ENCODE measurements at regions not wholly inside any gene's neighbourhood (a gene's known extent, or its start where the extent isn't known, plus 50 kb on each side); places are given as distances from the start of the nearest gene placed in this dataset.
"Not testable (repeated sequence)": the region's sequence is repeated elsewhere in the genome, so short reads cannot be mapped to it uniquely, and the experiment has no call there.

DNA sequence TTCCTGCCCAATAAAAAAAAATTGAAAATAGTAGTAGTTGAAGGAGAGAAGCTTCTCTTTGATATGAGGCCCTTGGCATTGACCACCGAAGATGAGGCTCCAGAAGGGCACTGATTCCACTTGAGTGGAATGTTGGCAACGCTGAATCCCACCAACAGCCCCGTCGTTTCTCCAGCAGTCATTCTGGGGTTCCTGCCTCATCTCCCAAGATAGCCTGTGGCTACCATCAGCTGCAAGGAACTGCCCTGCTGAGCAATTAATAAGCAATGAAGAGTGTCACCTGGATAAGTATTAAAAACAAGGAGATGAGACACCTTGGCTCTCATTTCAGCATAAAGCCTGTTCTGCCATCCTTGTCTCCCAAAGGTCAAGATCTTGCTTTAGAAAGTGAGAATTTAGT lies 144.1 kb downstream of the CSNK2A3 start:
- no peak overlapping the region for H3K4me3 ChIP-seq (ENCODE audit: extremely low read depth, insufficient read depth, low read length, poor library complexity, severe bottlenecking)
- H3K36me3 ChIP-seq (ENCODE audit: control insufficient read depth, insufficient read depth, low read length) = no peaks in the 10 kb centered on the region
- no peaks in the 10 kb centered on the region for H3K9me3 ChIP-seq (ENCODE audit: control insufficient read depth, low read length)
- no peaks in the 10 kb centered on the region for H3K4me1 ChIP-seq (ENCODE audit: control insufficient read depth, insufficient read depth, low read length, poor library complexity, severe bottlenecking)
- 89 to 93% methylated on average over 4 of the region's 4 CpGs for WGBS, 2 experiments (ENCODE audit: insufficient coverage in 2 of 2)
- H3K27ac ChIP-seq (ENCODE audit: low read depth, low read length, severe bottlenecking) = no peak overlapping the region

DNA sequence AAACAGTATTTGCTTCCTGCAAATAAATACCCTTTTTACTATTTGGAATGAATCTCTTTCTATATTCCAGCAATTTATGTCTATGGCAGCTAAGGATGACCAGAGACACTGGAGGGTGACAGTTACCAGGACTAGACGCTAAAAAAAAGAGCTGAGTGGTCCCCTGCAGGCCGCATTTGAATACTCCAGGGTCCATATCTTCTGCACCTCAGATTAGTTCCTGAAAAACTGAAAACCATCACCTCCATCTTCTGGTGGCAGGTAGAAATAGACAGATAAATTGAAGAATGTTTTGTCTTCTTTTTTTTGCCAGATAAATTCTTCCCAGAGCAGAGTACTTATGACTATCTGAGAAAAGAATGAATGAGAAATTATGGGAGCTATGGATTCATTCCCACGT lies 145.6 kb downstream of the CSNK2A3 start:
- H3K36me3 ChIP-seq (ENCODE audit: control insufficient read depth, insufficient read depth, low read length) = no peaks in the 10 kb centered on the region
- no peak overlapping the region for H3K4me3 ChIP-seq (ENCODE audit: extremely low read depth, insufficient read depth, low read length, poor library complexity, severe bottlenecking)
- H3K9me3 ChIP-seq (ENCODE audit: control insufficient read depth, low read length) = peaks cover 10% of the 10 kb centered on the region
- H3K27ac ChIP-seq (ENCODE audit: low read depth, low read length, severe bottlenecking) = no peak overlapping the region
- no peaks in the 10 kb centered on the region for H3K4me1 ChIP-seq (ENCODE audit: control insufficient read depth, insufficient read depth, low read length, poor library complexity, severe bottlenecking)
- WGBS, 2 experiments (ENCODE audit: insufficient coverage in 2 of 2) = 83 to 100% methylated on average over 1 of the region's 3 CpGs

DNA sequence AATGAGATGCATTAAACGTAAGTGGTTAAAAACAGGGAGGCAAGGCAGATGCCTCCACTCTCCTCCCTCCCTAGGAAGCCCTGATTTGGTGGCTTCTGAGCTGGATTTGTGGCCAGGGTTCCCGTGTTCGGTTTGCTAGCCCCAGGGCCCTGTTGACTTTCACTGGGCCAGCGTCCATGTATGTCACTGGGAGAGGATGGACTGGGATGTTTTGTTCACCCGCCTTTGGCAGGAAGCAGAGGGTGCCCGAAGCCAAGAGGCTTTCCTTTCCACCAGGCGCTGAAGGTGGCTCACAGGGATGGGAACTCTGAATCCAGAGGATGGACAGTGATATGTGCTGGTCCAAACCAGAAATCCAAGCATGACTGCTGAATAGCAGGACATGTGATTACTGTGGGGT lies 146.6 kb downstream of the CSNK2A3 start:
- WGBS, 2 experiments (ENCODE audit: insufficient coverage in 2 of 2) = 93 to 95% methylated on average over 4 to 6 of the region's 7 CpGs
- no peaks in the 10 kb centered on the region for H3K36me3 ChIP-seq (ENCODE audit: control insufficient read depth, insufficient read depth, low read length)
- no peaks in the 10 kb centered on the region for H3K4me1 ChIP-seq (ENCODE audit: control insufficient read depth, insufficient read depth, low read length, poor library complexity, severe bottlenecking)
- H3K4me3 ChIP-seq (ENCODE audit: extremely low read depth, insufficient read depth, low read length, poor library complexity, severe bottlenecking) = no peak overlapping the region
- no peak overlapping the region for H3K27ac ChIP-seq (ENCODE audit: low read depth, low read length, severe bottlenecking)
- H3K9me3 ChIP-seq (ENCODE audit: control insufficient read depth, low read length) = peaks cover 11% of the 10 kb centered on the region

DNA sequence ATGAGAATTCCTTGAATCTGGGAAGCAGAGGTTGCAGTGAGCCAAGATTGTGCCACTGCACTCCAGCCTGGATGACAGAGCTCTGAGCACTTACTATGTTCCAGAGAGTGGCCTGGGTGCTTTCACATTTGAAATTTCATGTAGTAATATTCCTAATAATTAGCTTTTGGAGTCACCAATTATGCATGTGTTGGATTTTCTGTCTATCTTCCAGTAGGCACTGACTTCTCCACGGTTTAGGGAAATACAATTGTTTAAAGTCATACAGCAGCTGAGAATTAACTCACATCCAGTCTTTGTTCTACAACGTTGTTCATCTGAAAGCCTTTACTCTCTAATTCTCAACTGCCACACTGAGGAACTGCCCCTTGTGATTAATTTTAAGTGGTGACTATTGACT lies 150.2 kb downstream of the CSNK2A3 start:
- no peaks in the 10 kb centered on the region for H3K4me1 ChIP-seq (ENCODE audit: control insufficient read depth, insufficient read depth, low read length, poor library complexity, severe bottlenecking)
- H3K27ac ChIP-seq (ENCODE audit: low read depth, low read length, severe bottlenecking) = no peak overlapping the region
- peaks cover 11% of the 10 kb centered on the region for H3K9me3 ChIP-seq (ENCODE audit: control insufficient read depth, low read length)
- H3K4me3 ChIP-seq (ENCODE audit: extremely low read depth, insufficient read depth, low read length, poor library complexity, severe bottlenecking) = no peak overlapping the region
- WGBS, 2 experiments (ENCODE audit: insufficient coverage in 2 of 2) = 100% methylated on average over 1 of the region's 2 CpGs; no CpG with 5 or more reads in 1 of the 2 experiments
- H3K36me3 ChIP-seq (ENCODE audit: control insufficient read depth, insufficient read depth, low read length) = no peaks in the 10 kb centered on the region

DNA sequence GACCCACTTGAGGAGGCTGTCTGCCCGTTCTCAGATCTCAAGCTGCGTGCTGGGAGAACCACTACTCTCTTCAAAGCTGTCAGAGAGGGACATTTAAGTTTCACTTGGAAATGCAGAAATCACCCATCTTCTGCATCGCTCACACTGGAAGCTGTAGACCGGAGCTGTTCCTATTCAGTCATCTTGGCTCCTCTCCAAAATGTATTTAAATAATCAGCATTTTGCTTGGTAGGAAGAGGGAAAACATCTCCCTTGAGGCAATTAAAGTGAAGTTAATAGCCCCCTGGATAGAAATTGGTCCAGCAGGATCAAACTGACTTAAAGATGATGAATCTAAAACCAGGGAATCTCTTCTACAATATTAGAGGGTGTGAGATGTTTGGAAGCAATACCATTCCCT lies 151.7 kb downstream of the CSNK2A3 start:
- 89 to 90% methylated on average over 2 to 4 of the region's 4 CpGs for WGBS, 2 experiments (ENCODE audit: insufficient coverage in 2 of 2)
- H3K36me3 ChIP-seq (ENCODE audit: control insufficient read depth, insufficient read depth, low read length); H3K4me1 ChIP-seq (ENCODE audit: control insufficient read depth, insufficient read depth, low read length, poor library complexity, severe bottlenecking); H3K4me3 ChIP-seq (ENCODE audit: extremely low read depth, insufficient read depth, low read length, poor library complexity, severe bottlenecking); H3K27ac ChIP-seq (ENCODE audit: low read depth, low read length, severe bottlenecking): not testable (repeated sequence)
- H3K9me3 ChIP-seq (ENCODE audit: control insufficient read depth, low read length) = peaks cover 11% of the 10 kb centered on the region

DNA sequence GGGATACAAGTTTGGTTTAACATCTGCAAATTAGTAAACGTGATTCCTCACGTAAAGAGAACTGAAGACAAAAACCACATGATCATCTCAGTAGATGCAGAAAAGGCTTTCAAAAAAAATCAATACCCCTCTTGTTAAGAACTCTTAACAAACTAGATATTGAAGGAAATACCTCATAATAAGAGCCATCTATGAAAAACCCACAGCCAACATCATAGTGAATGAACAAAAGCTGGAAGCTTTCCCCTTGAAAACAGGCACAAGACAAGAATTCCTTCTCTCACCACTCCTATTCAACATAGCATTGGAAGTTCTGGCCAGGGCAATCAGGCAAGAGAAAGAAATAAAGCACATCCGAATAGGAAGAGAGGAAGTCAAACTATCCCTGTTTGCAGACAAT lies 160.5 kb downstream of the CSNK2A3 start:
- Histone ChIP-seq H3K9me3 (ENCODE audit: control insufficient read depth, low read length) (peaks cover 5% of the 10 kb centered on the region), H3K4me3 (ENCODE audit: extremely low read depth, insufficient read depth, low read length, poor library complexity, severe bottlenecking) (no peak overlapping the region), H3K36me3 (ENCODE audit: control insufficient read depth, insufficient read depth, low read length) (no peaks in the 10 kb centered on the region), H3K4me1 (ENCODE audit: control insufficient read depth, insufficient read depth, low read length, poor library complexity, severe bottlenecking) (no peaks in the 10 kb centered on the region), H3K27ac (ENCODE audit: low read depth, low read length, severe bottlenecking) (no peak overlapping the region)
- WGBS, 2 experiments (ENCODE audit: insufficient coverage in 2 of 2) = 100% methylated on average over 1 to 2 of the region's 3 CpGs

DNA sequence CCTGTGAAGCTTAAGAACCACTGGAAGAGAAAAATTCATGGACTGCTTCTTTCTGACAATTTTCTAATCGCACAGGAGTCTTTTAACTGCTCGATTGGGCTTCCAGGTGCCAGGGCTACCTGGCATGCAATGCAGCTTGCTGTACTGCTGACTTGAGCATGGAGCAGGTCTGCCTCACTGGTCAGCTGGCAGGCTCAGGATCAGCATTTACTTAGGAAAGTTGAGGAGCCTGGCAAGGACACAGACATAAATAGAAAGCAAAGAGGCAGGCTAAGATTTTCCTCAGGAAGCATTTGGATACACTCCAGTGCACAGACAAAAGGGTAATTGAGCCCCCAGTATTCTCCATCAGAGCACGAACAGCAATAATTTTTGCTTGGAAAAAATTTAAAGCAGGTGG lies 163.5 kb downstream of the CSNK2A3 start:
- Histone ChIP-seq H3K27ac (ENCODE audit: low read depth, low read length, severe bottlenecking) (no peak overlapping the region), H3K4me1 (ENCODE audit: control insufficient read depth, insufficient read depth, low read length, poor library complexity, severe bottlenecking) (no peaks in the 10 kb centered on the region), H3K4me3 (ENCODE audit: extremely low read depth, insufficient read depth, low read length, poor library complexity, severe bottlenecking) (no peak overlapping the region), H3K36me3 (ENCODE audit: control insufficient read depth, insufficient read depth, low read length) (no peaks in the 10 kb centered on the region), H3K9me3 (ENCODE audit: control insufficient read depth, low read length) (peaks cover 5% of the 10 kb centered on the region)
- WGBS, 2 experiments (ENCODE audit: insufficient coverage in 2 of 2) = 79 to 97% methylated on average over 3 of the region's 3 CpGs

DNA sequence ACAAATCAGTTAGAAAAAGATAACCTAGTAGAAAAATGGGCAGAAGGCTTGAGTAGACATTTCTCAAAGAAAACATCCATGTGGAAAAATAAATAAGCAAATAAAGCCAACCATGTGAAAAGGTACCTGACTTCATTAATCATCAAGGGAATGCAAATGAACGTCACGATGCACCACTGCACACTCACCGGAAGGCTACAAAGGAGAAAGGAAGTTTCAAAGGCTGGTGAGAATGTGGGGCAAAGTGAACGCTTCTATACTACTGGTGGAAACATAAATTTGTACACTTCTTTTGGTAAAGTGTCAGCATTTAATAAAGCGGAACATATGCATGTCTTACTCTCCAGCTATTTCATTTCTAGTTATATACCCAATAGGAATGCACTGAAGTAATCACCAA lies 166.8 kb downstream of the CSNK2A3 start:
- WGBS, 2 experiments (ENCODE audit: insufficient coverage in 2 of 2) = 80 to 95% methylated on average over 3 to 4 of the region's 5 CpGs
- Histone ChIP-seq H3K4me3 (ENCODE audit: extremely low read depth, insufficient read depth, low read length, poor library complexity, severe bottlenecking) (no peak overlapping the region), H3K36me3 (ENCODE audit: control insufficient read depth, insufficient read depth, low read length) (no peaks in the 10 kb centered on the region), H3K9me3 (ENCODE audit: control insufficient read depth, low read length) (peaks cover 4% of the 10 kb centered on the region), H3K27ac (ENCODE audit: low read depth, low read length, severe bottlenecking) (no peak overlapping the region), H3K4me1 (ENCODE audit: control insufficient read depth, insufficient read depth, low read length, poor library complexity, severe bottlenecking) (no peaks in the 10 kb centered on the region)

DNA sequence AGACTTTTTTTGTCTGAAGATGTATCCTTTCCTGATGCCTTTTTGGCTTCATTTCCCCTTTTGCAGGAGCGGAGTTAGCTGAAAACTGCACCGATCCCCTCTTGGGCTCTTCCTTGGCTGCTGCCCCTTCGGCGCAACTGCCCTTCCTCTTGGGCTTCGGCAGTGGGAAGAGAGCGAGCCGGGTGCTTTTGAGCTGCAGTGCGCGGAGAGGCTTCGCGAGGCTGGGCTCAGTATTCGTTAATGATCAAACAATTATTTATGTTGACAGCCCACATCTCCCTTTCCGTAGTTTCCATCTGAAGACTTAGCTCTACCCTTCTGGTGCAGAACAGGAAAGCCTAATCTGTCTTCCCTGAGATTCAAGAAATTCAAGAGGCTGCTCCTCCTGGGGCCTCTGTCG lies 170.8 kb downstream of the CSNK2A3 start:
- no peak overlapping the region for H3K4me3 ChIP-seq (ENCODE audit: extremely low read depth, insufficient read depth, low read length, poor library complexity, severe bottlenecking)
- WGBS, 2 experiments (ENCODE audit: insufficient coverage in 2 of 2) = 86 to 90% methylated on average over 9 of the region's 14 CpGs

DNA sequence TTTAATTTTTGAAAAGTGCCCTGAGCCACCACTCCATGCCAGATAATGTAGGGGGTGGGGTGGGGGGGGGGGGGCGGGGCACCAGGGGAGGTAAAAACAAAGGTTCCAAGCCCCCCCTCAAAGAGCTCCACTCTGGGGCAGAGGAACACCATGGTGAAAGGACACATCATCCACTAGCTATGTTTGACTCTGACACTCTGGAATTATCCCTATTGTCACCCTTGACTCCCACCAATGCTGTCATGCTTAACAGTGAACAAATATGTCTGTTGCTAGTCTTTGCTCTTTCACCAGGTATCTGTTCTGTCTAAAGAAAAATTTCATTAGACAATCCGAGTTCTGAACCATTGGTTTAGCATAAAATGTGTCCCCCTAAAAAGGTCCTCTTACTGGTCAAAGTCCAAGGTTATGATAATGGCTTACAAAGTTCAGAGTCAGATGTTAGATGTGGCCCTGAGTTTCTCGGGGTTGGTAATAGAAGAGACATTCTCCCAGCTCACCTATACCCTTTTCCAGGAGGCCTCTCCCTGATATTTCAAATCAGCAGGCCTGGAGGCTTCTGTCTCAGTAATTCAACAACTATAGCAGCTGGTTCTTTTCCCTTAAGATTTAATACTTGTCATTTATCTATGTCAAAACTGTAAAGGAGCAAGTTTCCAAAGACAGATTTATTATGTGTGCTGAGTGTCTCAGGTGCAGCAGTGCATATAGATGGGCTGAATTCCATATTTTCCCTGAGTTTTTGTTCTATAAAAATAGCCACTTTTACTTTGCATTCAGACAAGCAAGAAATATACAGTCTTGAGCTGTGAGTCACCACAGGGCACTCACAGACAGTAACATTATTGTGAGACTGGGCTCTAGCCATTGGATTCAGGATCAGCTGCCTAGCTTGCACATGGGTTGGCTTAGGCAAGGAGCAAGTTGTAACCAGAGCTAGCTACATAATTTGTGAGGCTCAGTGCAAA lies 174.1 kb downstream of the CSNK2A3 start:
- 100% methylated on average over 1 of the region's 3 CpGs; no CpG with 5 or more reads in 1 of the 2 experiments for WGBS, 2 experiments (ENCODE audit: insufficient coverage in 2 of 2)

More for the DNA sequence above, 170.8 kb downstream of the CSNK2A3 start:
- Histone ChIP-seq H3K9me3 (ENCODE audit: control insufficient read depth, low read length) (no peaks in the 10 kb centered on the region), H3K4me1 (ENCODE audit: control insufficient read depth, insufficient read depth, low read length, poor library complexity, severe bottlenecking) (peaks cover 15% of the 10 kb centered on the region), H3K27ac (ENCODE audit: low read depth, low read length, severe bottlenecking) (no peak overlapping the region), H3K36me3 (ENCODE audit: control insufficient read depth, insufficient read depth, low read length) (no peaks in the 10 kb centered on the region)

DNA sequence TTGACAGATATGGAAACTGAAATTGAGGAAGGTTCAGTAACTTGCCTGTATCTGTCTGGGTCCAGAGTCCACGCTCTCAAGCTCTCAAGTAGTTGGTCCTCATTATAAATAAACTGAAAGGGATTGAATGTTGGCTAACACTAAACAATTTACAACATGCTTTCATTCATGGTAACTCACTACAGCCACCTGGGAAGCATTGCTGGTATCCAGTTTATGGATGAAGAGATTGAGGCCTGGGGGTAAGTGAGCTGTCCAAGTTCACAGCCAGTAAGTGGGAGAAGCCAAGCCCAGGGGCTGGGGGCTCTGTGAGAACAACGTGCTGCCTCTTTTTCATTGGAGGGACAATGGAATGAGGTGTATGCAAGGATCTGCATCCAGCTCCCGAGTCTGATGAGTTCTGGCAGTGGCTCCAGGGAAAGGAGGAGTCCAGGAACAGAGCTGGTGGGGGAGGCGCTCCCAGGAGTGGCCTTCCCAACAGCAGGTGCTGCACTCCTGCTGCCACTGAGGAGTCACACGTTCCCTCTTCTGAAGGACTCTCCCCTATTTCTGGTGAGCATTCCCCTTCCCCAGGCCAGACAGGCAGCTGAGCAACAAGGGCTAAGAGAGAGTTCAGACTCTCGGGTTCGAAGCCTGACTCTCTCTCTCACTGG lies 175.8 kb downstream of the CSNK2A3 start:
- Histone ChIP-seq H3K4me3 (ENCODE audit: extremely low read depth, insufficient read depth, low read length, poor library complexity, severe bottlenecking) (no peak overlapping the region), H3K9me3 (ENCODE audit: control insufficient read depth, low read length) (peaks cover 5% of the 10 kb centered on the region), H3K4me1 (ENCODE audit: control insufficient read depth, insufficient read depth, low read length, poor library complexity, severe bottlenecking) (peaks cover 15% of the 10 kb centered on the region), H3K27ac (ENCODE audit: low read depth, low read length, severe bottlenecking) (no peak overlapping the region), H3K36me3 (ENCODE audit: control insufficient read depth, insufficient read depth, low read length) (no peaks in the 10 kb centered on the region)
- WGBS, 2 experiments (ENCODE audit: insufficient coverage in 2 of 2) = 41 to 53% methylated on average over 3 to 4 of the region's 7 CpGs

More for the DNA sequence above, 174.1 kb downstream of the CSNK2A3 start:
- Histone ChIP-seq H3K9me3 (ENCODE audit: control insufficient read depth, low read length) (no peaks in the 10 kb centered on the region), H3K4me3 (ENCODE audit: extremely low read depth, insufficient read depth, low read length, poor library complexity, severe bottlenecking) (no peak overlapping the region), H3K36me3 (ENCODE audit: control insufficient read depth, insufficient read depth, low read length) (no peaks in the 10 kb centered on the region), H3K4me1 (ENCODE audit: control insufficient read depth, insufficient read depth, low read length, poor library complexity, severe bottlenecking) (peaks cover 15% of the 10 kb centered on the region), H3K27ac (ENCODE audit: low read depth, low read length, severe bottlenecking) (peak overlapping the region; percentile 90)
